ENCODE measurements at regions not wholly inside any gene's neighbourhood (a gene's known extent, or its start where the extent isn't known, plus 50 kb on each side); places are given as distances from the start of the nearest gene placed in this dataset.

GRCh38 chr16:86288716-86289294, 221.5 kb upstream of the FOXF1 start:
- DNase-seq: no peak

- no peak for DNase-seq
Observed at GRCh38 chr16:86289304-86289703, 221.0 kb upstream of the FOXF1 start.

- no peak for DNase-seq
Observed at GRCh38 chr16:86289907-86290306, 220.4 kb upstream of the FOXF1 start.

GRCh38 chr16:86291491-86291890, 218.8 kb upstream of the FOXF1 start:
- no peak for DNase-seq

- DNase-seq: no peak
Observed at GRCh38 chr16:86292171-86292775, 218.1 kb upstream of the FOXF1 start.

- DNase-seq: no peak
Observed at GRCh38 chr16:86292942-86293341, 217.4 kb upstream of the FOXF1 start.

- no peak for DNase-seq
Observed at GRCh38 chr16:86293906-86294305, 216.4 kb upstream of the FOXF1 start.

- DNase-seq: no peak
Observed at GRCh38 chr16:86294535-86295196, 215.7 kb upstream of the FOXF1 start.

- no peak for DNase-seq
Observed at GRCh38 chr16:86296256-86296655, 214.1 kb upstream of the FOXF1 start.

- DNase-seq: no peak
Observed at GRCh38 chr16:86297391-86297790, 212.9 kb upstream of the FOXF1 start.

GRCh38 chr16:86297866-86298757, 212.2 kb upstream of the FOXF1 start:
- no peak for DNase-seq

- DNase-seq: no peak
Observed at GRCh38 chr16:86298758-86299134, 211.6 kb upstream of the FOXF1 start.

- no peak for DNase-seq
Observed at GRCh38 chr16:86299882-86300610, 210.3 kb upstream of the FOXF1 start.

GRCh38 chr16:86300746-86301481, 209.4 kb upstream of the FOXF1 start:
- no peak for DNase-seq

GRCh38 chr16:86302421-86303109, 207.8 kb upstream of the FOXF1 start:
- no peak for DNase-seq

- DNase-seq: no peak
Observed at GRCh38 chr16:86303787-86304678, 206.3 kb upstream of the FOXF1 start.

- no peak for DNase-seq
Observed at GRCh38 chr16:86304868-86305267, 205.5 kb upstream of the FOXF1 start.

GRCh38 chr16:86305440-86305839, 204.9 kb upstream of the FOXF1 start:
- no peak for DNase-seq

GRCh38 chr16:86306011-86306644, 204.2 kb upstream of the FOXF1 start:
- DNase-seq: no peak
